22Rv1 (cell line): ENCODE measurements at regions not wholly inside any gene's neighbourhood (a gene's known extent, or its start where the extent isn't known, plus 50 kb on each side); places are given as distances from the start of the nearest gene placed in this dataset.

Experiments
- CTCF ChIP-seq: fragments of 450-650 bp; IDR thresholded peaks from 2 replicates; pipeline ENCODE4 v1.5.1; 2017; ENCODE audit warnings: mild to moderate bottlenecking
- ZFX ChIP-seq: fragments of 450-650 bp; IDR thresholded peaks from 2 replicates; pipeline ENCODE4 v1.6.1; 2017; ENCODE audit warnings: antibody characterized with exemption, borderline replicate concordance

GRCh38 chrX:1719270-1719669 is 104.4 kb downstream of the ASMT start:
- TF ChIP-seq CTCF: no peak
- no peak for TF ChIP-seq ZFX
